Glutamatergic neuron (in vitro differentiated cells): ENCODE measurements at regions not wholly inside any gene's neighbourhood (a gene's known extent, or its start where the extent isn't known, plus 50 kb on each side); places are given as distances from the start of the nearest gene placed in this dataset.
"Not testable (repeated sequence)": the region's sequence is repeated elsewhere in the genome, so short reads cannot be mapped to it uniquely, and the experiment has no call there.

Experiments
- DNase-seq: peaks from one replicate; pipeline ENCODE4 v3.0.0; 2022
- H3K27ac Mint-ChIP-seq: one replicate; pipeline ENCODE4 v1.8.0; 2020; ENCODE audit warnings: mild to moderate bottlenecking, mixed read lengths, inconsistent platforms; ENCODE audit not compliant: unreplicated experiment
- H3K27me3 Mint-ChIP-seq: one replicate; pipeline ENCODE4 v1.8.0; 2020; ENCODE audit warnings: mild to moderate bottlenecking, moderate library complexity, mixed read lengths, inconsistent platforms; ENCODE audit not compliant: unreplicated experiment
- H3K36me3 Mint-ChIP-seq: one replicate; pipeline ENCODE4 v1.8.0; 2020; ENCODE audit warnings: mild to moderate bottlenecking, mixed read lengths, inconsistent platforms; ENCODE audit not compliant: unreplicated experiment
- H3K4me1 Mint-ChIP-seq: one replicate; pipeline ENCODE4 v1.8.0; 2020; ENCODE audit warnings: mild to moderate bottlenecking, low read depth, mixed read lengths, inconsistent platforms; ENCODE audit not compliant: unreplicated experiment
- H3K4me3 Mint-ChIP-seq: one replicate; pipeline ENCODE4 v1.8.0; 2020; ENCODE audit warnings: mild to moderate bottlenecking, mixed read lengths, inconsistent platforms; ENCODE audit not compliant: unreplicated experiment
- H3K9me3 Mint-ChIP-seq: one replicate; pipeline ENCODE4 v1.8.0; 2020; ENCODE audit warnings: mild to moderate bottlenecking, moderate library complexity, mixed read lengths, inconsistent platforms; ENCODE audit not compliant: unreplicated experiment
- TF ChIP-seq, protein P1 (sequence below): fragments of 200-600 bp; sonication (generic); IDR thresholded peaks from one replicate; pipeline ENCODE4 v1.5.0; 2021; ENCODE audit not compliant: partially characterized antibody, unreplicated experiment

DNA sequence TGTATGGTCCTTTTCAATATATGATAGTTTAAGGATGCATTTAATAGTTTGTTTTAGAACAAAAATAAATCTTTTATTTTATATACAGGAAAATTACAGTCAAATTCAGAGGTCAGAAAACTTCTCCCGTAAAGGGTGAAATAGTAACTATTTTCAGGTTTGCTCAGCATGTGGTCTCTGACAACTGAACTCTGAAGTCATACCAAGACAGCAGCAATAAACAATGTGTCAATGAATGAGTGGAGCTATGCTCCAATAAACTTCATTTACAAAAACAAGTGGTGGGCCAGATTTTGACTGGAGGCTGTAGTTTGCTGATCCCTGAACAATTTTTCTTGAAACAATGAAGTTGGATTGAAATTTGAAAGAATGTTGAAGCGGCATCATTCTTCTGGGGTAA is 123.6 kb downstream of the ZNF248 start:
- no peaks in the 10 kb centered on the region for H3K36me3 Mint-ChIP-seq
- DNase-seq, result no peak
- H3K9me3 Mint-ChIP-seq, result peaks cover 9% of the 10 kb centered on the region
- H3K4me1 Mint-ChIP-seq, result no peaks in the 10 kb centered on the region
- TF ChIP-seq, protein P1, sequence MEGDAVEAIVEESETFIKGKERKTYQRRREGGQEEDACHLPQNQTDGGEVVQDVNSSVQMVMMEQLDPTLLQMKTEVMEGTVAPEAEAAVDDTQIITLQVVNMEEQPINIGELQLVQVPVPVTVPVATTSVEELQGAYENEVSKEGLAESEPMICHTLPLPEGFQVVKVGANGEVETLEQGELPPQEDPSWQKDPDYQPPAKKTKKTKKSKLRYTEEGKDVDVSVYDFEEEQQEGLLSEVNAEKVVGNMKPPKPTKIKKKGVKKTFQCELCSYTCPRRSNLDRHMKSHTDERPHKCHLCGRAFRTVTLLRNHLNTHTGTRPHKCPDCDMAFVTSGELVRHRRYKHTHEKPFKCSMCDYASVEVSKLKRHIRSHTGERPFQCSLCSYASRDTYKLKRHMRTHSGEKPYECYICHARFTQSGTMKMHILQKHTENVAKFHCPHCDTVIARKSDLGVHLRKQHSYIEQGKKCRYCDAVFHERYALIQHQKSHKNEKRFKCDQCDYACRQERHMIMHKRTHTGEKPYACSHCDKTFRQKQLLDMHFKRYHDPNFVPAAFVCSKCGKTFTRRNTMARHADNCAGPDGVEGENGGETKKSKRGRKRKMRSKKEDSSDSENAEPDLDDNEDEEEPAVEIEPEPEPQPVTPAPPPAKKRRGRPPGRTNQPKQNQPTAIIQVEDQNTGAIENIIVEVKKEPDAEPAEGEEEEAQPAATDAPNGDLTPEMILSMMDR, result no peak
- H3K27ac Mint-ChIP-seq, result no peak overlapping the region
- no peak overlapping the region for H3K4me3 Mint-ChIP-seq
- peaks cover 6% of the 10 kb centered on the region for H3K27me3 Mint-ChIP-seq

DNA sequence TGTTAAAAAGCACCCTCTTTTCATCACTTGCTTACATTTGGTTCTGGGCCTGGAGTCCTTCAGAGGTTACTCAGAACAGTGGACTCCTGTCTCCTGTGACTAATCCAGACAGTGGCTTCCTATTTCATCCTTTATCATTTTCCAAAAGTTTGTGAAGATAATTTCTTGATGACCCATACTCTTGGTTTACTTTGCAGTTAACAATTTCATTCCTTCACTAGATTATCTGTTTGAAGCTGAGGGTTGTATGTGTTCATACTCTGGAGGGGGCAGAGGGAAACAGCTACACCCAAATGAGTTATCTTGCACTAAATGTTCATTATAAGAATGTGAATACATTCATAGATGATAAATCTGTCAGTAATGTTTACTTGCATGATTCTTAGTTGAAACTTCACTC is 124.7 kb downstream of the ZNF248 start:
- H3K36me3 Mint-ChIP-seq, result no peaks in the 10 kb centered on the region
- no peak overlapping the region for H3K4me3 Mint-ChIP-seq
- no peak overlapping the region for H3K27ac Mint-ChIP-seq
- DNase-seq, result no peak
- H3K27me3 Mint-ChIP-seq, result peaks cover 8% of the 10 kb centered on the region
- H3K4me1 Mint-ChIP-seq, result no peaks in the 10 kb centered on the region
- TF ChIP-seq, protein P1, result no peak
- H3K9me3 Mint-ChIP-seq, result peaks cover 6% of the 10 kb centered on the region

- no peak overlapping the region for H3K27ac Mint-ChIP-seq
These were observed 128.6 kb downstream of the ZNF248 start for GRCh38 chr10:37728830-37729229.

DNA sequence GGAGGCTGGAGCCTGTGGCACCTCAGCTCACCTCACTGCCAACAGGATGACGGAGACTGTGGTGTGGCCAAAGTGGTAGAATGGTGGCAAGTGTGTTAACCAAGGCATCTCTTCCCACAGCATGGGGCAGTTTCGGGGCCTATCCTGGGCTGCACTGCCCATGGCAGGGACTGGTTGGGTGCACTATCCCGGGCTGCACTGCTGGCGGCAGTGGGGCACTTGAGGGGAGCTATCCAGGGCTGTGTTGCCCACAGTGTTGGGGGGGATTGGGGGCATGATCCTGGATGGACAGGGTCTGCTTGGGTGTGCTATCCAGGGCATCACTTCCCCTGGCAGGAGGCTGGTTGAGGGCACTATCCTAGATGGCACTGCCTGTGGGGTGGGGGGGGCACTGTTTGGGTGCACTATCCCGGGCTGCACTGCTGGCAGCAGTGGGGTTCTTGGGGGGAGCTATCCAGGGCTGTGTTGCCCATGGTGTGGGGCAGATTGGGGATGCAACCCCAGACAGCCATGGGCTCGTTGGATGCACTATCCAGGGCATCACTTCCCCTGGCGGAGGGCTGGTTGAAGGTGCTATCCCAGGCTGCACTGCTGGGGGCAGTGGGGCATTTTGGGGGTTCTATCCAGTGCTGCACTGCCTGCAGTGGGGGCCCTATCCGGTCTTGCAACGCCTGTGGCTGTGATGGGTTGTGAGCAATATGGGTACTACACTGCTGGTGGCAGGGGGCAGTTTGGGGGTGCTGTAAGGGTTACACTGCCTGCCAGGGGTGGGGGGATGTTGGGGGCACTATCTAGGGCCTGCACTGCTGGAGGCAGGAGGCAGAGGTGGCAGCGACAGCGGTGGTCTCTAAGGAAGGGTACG is 129.7 kb downstream of the ZNF248 start:
- Mint-ChIP-seq H3K27ac (no peak overlapping the region), H3K4me3 (no peak overlapping the region), H3K36me3 (no peaks in the 10 kb centered on the region), H3K27me3 (peaks cover 7% of the 10 kb centered on the region), H3K9me3 (peaks cover 11% of the 10 kb centered on the region), H3K4me1 (no peaks in the 10 kb centered on the region)
- DNase-seq, result no peak
- TF ChIP-seq, protein P1, result no peak

More at GRCh38 chr10:37728830-37729229, 128.6 kb downstream of the ZNF248 start:
- DNase-seq, result no peak
- Mint-ChIP-seq H3K9me3 (peaks cover 11% of the 10 kb centered on the region), H3K27me3 (peaks cover 7% of the 10 kb centered on the region), H3K4me1 (no peaks in the 10 kb centered on the region), H3K4me3 (no peak overlapping the region), H3K36me3 (no peaks in the 10 kb centered on the region)
- TF ChIP-seq, protein P1, result no peak

- no peak for DNase-seq
- TF ChIP-seq, protein P1, result no peak
- H3K9me3 Mint-ChIP-seq, result peaks cover 10% of the 10 kb centered on the region
- H3K4me1 Mint-ChIP-seq, result no peaks in the 10 kb centered on the region
- no peak overlapping the region for H3K27ac Mint-ChIP-seq
- no peak overlapping the region for H3K4me3 Mint-ChIP-seq
- H3K36me3 Mint-ChIP-seq, result peaks cover 13% of the 10 kb centered on the region
- H3K27me3 Mint-ChIP-seq, result peaks cover 2% of the 10 kb centered on the region
These were observed 136.3 kb downstream of the ZNF248 start for GRCh38 chr10:37721100-37721499.

GRCh38 chr10:37718060-37718459 is 139.3 kb downstream of the ZNF248 start:
- not testable (repeated sequence) for H3K27me3 Mint-ChIP-seq, H3K27ac Mint-ChIP-seq, H3K9me3 Mint-ChIP-seq, DNase-seq, H3K4me1 Mint-ChIP-seq, H3K4me3 Mint-ChIP-seq
- H3K36me3 Mint-ChIP-seq, result peaks cover 13% of the 10 kb centered on the region
